Loucy (cell line): ENCODE measurements at regions not wholly inside any gene's neighbourhood (a gene's known extent, or its start where the extent isn't known, plus 50 kb on each side); places are given as distances from the start of the nearest gene placed in this dataset.

Experiments used
- H2AFZ ChIP-seq: fragments of 200-600 bp; sonication (generic); 2 replicates; pipeline ENCODE4 v1.6.0; 2016; ENCODE audit warnings: antibody characterized with exemption, mild to moderate bottlenecking, low read length, moderate library complexity
- H3F3A ChIP-seq: fragments of 200-600 bp; 2 replicates; pipeline ENCODE4 v1.6.0; 2016; ENCODE audit warnings: antibody characterized with exemption, low read depth, mild to moderate bottlenecking
- H3K27me3 ChIP-seq: fragments of 200-600 bp; sonication (generic); 2 replicates; pipeline ENCODE4 v1.6.1; 2014; ENCODE audit warnings: low read length, mild to moderate bottlenecking; ENCODE audit not compliant: insufficient read depth, poor library complexity, severe bottlenecking
- H3K36me3 ChIP-seq: fragments of 200-600 bp; sonication (generic); 2 replicates; pipeline ENCODE4 v1.6.1; 2016; ENCODE audit warnings: low read length; ENCODE audit not compliant: insufficient read depth
- H3K4me1 ChIP-seq: fragments of 200-600 bp; sonication (generic); 2 replicates; pipeline ENCODE4 v1.5.1; 2014; ENCODE audit warnings: low read length, mild to moderate bottlenecking; ENCODE audit not compliant: insufficient read depth, poor library complexity, severe bottlenecking
- H3K4me2 ChIP-seq: fragments of 200-600 bp; sonication (generic); 2 replicates; pipeline ENCODE4 v1.6.0; 2014; ENCODE audit warnings: antibody characterized with exemption, low read length, low read depth, mild to moderate bottlenecking; ENCODE audit not compliant: poor library complexity, severe bottlenecking
- H3K4me3 ChIP-seq: fragments of 200-600 bp; sonication (generic); 2 replicates; pipeline ENCODE4 v1.5.1; 2014; ENCODE audit warnings: low read length, mild to moderate bottlenecking, mixed read lengths; ENCODE audit not compliant: poor library complexity, severe bottlenecking
- H3K79me2 ChIP-seq: fragments of 200-600 bp; sonication (generic); 2 replicates; pipeline ENCODE4 v1.6.1; 2014; ENCODE audit warnings: low read length; ENCODE audit not compliant: insufficient read depth
- H3K9ac ChIP-seq: fragments of 200-600 bp; sonication (generic); 2 replicates; pipeline ENCODE4 v1.6.0; 2014; ENCODE audit warnings: mild to moderate bottlenecking, low read depth, low read length, moderate library complexity; ENCODE audit not compliant: poor library complexity, severe bottlenecking
- H3K9me2 ChIP-seq: fragments of 200-600 bp; sonication (generic); replicated peaks from 2 replicates; pipeline ENCODE4 v1.6.1; 2016; ENCODE audit warnings: low read depth, low read length, mixed read lengths
- H3K9me3 ChIP-seq: fragments of 200-600 bp; sonication (generic); 2 replicates; pipeline ENCODE4 v1.6.1; 2014; ENCODE audit warnings: mild to moderate bottlenecking, antibody characterized with exemption, low read length, low read depth; ENCODE audit not compliant: insufficient read depth
- H4K20me1 ChIP-seq: fragments of 200-600 bp; sonication (generic); 2 replicates; pipeline ENCODE4 v1.6.0; 2014; ENCODE audit warnings: antibody characterized with exemption, low read length, mild to moderate bottlenecking; ENCODE audit not compliant: insufficient read depth, poor library complexity, severe bottlenecking
- EZH2phosphoT487 ChIP-seq: fragments of 200-600 bp; IDR thresholded peaks from 2 replicates; pipeline ENCODE4 v1.6.1; 2018; ENCODE audit warnings: antibody characterized with exemption, mild to moderate bottlenecking, moderate library complexity, borderline replicate concordance
- TF ChIP-seq, protein P1 (sequence below): fragments of 200-600 bp; sonication (generic); conservative IDR thresholded peaks from 2 replicates; pipeline ENCODE4 v1.5.1; 2014; ENCODE audit warnings: mild to moderate bottlenecking, antibody characterized with exemption, low read length

GRCh38 chr6:19070520-19070919 lies 683.4 kb downstream of the RNF144B start:
- Histone ChIP-seq H3K79me2 (no peaks in the 10 kb centered on the region), H3K4me1 (no peaks in the 10 kb centered on the region), H2AFZ (no peak overlapping the region), H3K4me2 (no peak overlapping the region), H3K9me2 (no peaks in the 10 kb centered on the region), H3K9ac (no peak overlapping the region), H3F3A (no peaks in the 10 kb centered on the region), H4K20me1 (no peaks in the 10 kb centered on the region), H3K9me3 (no peaks in the 10 kb centered on the region), H3K27me3 (no peaks in the 10 kb centered on the region), H3K4me3 (no peak overlapping the region), H3K36me3 (no peaks in the 10 kb centered on the region)
- no peak for TF ChIP-seq EZH2phosphoT487
- TF ChIP-seq, protein P1, sequence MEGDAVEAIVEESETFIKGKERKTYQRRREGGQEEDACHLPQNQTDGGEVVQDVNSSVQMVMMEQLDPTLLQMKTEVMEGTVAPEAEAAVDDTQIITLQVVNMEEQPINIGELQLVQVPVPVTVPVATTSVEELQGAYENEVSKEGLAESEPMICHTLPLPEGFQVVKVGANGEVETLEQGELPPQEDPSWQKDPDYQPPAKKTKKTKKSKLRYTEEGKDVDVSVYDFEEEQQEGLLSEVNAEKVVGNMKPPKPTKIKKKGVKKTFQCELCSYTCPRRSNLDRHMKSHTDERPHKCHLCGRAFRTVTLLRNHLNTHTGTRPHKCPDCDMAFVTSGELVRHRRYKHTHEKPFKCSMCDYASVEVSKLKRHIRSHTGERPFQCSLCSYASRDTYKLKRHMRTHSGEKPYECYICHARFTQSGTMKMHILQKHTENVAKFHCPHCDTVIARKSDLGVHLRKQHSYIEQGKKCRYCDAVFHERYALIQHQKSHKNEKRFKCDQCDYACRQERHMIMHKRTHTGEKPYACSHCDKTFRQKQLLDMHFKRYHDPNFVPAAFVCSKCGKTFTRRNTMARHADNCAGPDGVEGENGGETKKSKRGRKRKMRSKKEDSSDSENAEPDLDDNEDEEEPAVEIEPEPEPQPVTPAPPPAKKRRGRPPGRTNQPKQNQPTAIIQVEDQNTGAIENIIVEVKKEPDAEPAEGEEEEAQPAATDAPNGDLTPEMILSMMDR = no peak

- H3K27me3 ChIP-seq = no peaks in the 10 kb centered on the region
- no peak overlapping the region for H3K9ac ChIP-seq
- H3K9me2 ChIP-seq = no peaks in the 10 kb centered on the region
- TF ChIP-seq, protein P1 = no peak
- no peak for TF ChIP-seq EZH2phosphoT487
- no peaks in the 10 kb centered on the region for H3F3A ChIP-seq
- H3K36me3 ChIP-seq = no peaks in the 10 kb centered on the region
- H3K9me3 ChIP-seq = no peaks in the 10 kb centered on the region
- no peak overlapping the region for H2AFZ ChIP-seq
- H3K79me2 ChIP-seq = no peaks in the 10 kb centered on the region
- no peak overlapping the region for H3K4me3 ChIP-seq
- no peak overlapping the region for H3K4me2 ChIP-seq
- no peaks in the 10 kb centered on the region for H4K20me1 ChIP-seq
- no peaks in the 10 kb centered on the region for H3K4me1 ChIP-seq
Measured at GRCh38 chr6:19083801-19084200, 696.7 kb downstream of the RNF144B start.

DNA sequence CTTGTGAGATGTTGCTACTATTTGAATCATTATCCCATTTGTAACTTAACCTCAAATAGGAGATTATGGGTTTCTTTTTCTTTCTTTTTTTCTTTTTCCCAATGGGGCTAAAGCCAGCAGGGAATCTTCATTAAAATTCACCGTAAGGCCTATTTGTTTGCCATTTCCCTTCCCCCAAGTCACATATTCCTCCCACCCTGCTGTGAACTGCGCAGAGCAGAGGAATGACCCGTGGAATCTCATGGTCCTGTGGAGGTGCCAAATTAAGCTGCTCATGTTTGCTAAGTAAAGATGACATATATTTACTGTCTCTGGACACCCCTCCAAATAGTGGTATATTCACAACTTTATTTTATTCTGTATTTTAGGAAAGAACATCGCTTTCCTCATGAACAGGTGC lies 699.3 kb downstream of the RNF144B start:
- TF ChIP-seq, protein P1 = no peak
- no peak for TF ChIP-seq EZH2phosphoT487
- no peak overlapping the region for H2AFZ ChIP-seq
- no peak overlapping the region for H3K4me3 ChIP-seq
- no peaks in the 10 kb centered on the region for H4K20me1 ChIP-seq
- no peak overlapping the region for H3K9ac ChIP-seq
- H3K79me2 ChIP-seq = no peaks in the 10 kb centered on the region
- H3K9me2 ChIP-seq = no peaks in the 10 kb centered on the region
- no peaks in the 10 kb centered on the region for H3K9me3 ChIP-seq
- H3K4me2 ChIP-seq = no peak overlapping the region
- H3K4me1 ChIP-seq = no peaks in the 10 kb centered on the region
- H3F3A ChIP-seq = no peaks in the 10 kb centered on the region
- H3K36me3 ChIP-seq = no peaks in the 10 kb centered on the region
- H3K27me3 ChIP-seq = no peaks in the 10 kb centered on the region
